H9 (cell line): ENCODE measurements at regions not wholly inside any gene's neighbourhood (a gene's known extent, or its start where the extent isn't known, plus 50 kb on each side); places are given as distances from the start of the nearest gene placed in this dataset.

Source experiments
- DNase-seq: peaks from one replicate; pipeline ENCODE4 v3.0.0-alpha.2; 2017
- H2AFZ ChIP-seq: one replicate; pipeline ENCODE4 v1.6.1; 2013; ENCODE audit warnings: mild to moderate bottlenecking, low read length, control low read depth, moderate library complexity
- H2AK5ac ChIP-seq: 2 replicates; pipeline ENCODE4 v1.6.1; 2013; ENCODE audit warnings: low read length, control low read depth, mixed read lengths; ENCODE audit not compliant: insufficient read length
- H2BK120ac ChIP-seq: one replicate; pipeline ENCODE4 v1.6.1; 2013; ENCODE audit warnings: low read depth, mild to moderate bottlenecking, low read length, control low read depth, inconsistent platforms; ENCODE audit not compliant: poor library complexity, severe bottlenecking
- H2BK12ac ChIP-seq: 2 replicates; pipeline ENCODE4 v1.6.1; 2013; ENCODE audit warnings: low read length, control low read depth, mixed read lengths, low read depth; ENCODE audit not compliant: insufficient read length
- H2BK15ac ChIP-seq: 2 replicates; pipeline ENCODE4 v1.6.1; 2013; ENCODE audit warnings: low read depth, low read length, control low read depth
- H2BK20ac ChIP-seq: one replicate; pipeline ENCODE4 v1.6.1; 2013; ENCODE audit warnings: low read depth, mild to moderate bottlenecking, low read length, control low read depth, inconsistent platforms; ENCODE audit not compliant: poor library complexity, severe bottlenecking
- H2BK5ac ChIP-seq: 2 replicates; pipeline ENCODE4 v1.6.1; 2013; ENCODE audit warnings: low read length, control low read depth, mixed read lengths; ENCODE audit not compliant: insufficient read length
- H3K14ac ChIP-seq: 2 replicates; pipeline ENCODE4 v1.6.1; 2013; ENCODE audit warnings: low read length, control low read depth; ENCODE audit not compliant: insufficient read depth
- H3K18ac ChIP-seq: 2 replicates; pipeline ENCODE4 v1.6.1; 2013; ENCODE audit warnings: low read depth, mild to moderate bottlenecking, mixed read lengths, low read length, control low read depth; ENCODE audit not compliant: insufficient read length
- H3K23ac ChIP-seq: 2 replicates; pipeline ENCODE4 v1.6.1; 2013; ENCODE audit warnings: low read length, control low read depth, mixed read lengths, low read depth; ENCODE audit not compliant: insufficient read length
- H3K23me2 ChIP-seq: 2 replicates; pipeline ENCODE4 v1.6.1; 2013; ENCODE audit warnings: low read depth, mild to moderate bottlenecking, mixed read lengths, low read length, control low read depth; ENCODE audit not compliant: insufficient read length, poor library complexity, severe bottlenecking
- H3K27ac ChIP-seq: 2 replicates; pipeline ENCODE4 v1.5.1; 2013; ENCODE audit warnings: low read length, control low read depth, mixed read lengths, low read depth; ENCODE audit not compliant: insufficient read length
- H3K27me3 ChIP-seq: 2 replicates; pipeline ENCODE4 v1.6.1; 2013; ENCODE audit warnings: low read length, control low read depth, inconsistent platforms; ENCODE audit not compliant: insufficient read depth
- H3K4ac ChIP-seq: 2 replicates; pipeline ENCODE4 v1.6.1; 2013; ENCODE audit warnings: low read depth, mild to moderate bottlenecking, control low read depth, inconsistent platforms, low read length, moderate library complexity
- H3K4me1 ChIP-seq: 2 replicates; pipeline ENCODE4 v1.6.1; 2013; ENCODE audit warnings: low read length, control low read depth, inconsistent platforms; ENCODE audit not compliant: insufficient read depth
- H3K4me2 ChIP-seq: 2 replicates; pipeline ENCODE4 v1.6.1; 2013; ENCODE audit warnings: low read length, control low read depth, mixed read lengths; ENCODE audit not compliant: insufficient read length, insufficient read depth
- H3K56ac ChIP-seq: 2 replicates; pipeline ENCODE4 v1.6.1; 2013; ENCODE audit warnings: low read depth, mild to moderate bottlenecking, mixed read lengths, low read length, control low read depth; ENCODE audit not compliant: insufficient read length
- H3K79me1 ChIP-seq: 2 replicates; pipeline ENCODE4 v1.6.1; 2013; ENCODE audit warnings: low read depth, mild to moderate bottlenecking, moderate library complexity, low read length, control low read depth, inconsistent platforms; ENCODE audit not compliant: insufficient read depth, poor library complexity, severe bottlenecking
- H3K79me2 ChIP-seq: 2 replicates; pipeline ENCODE4 v1.6.1; 2013; ENCODE audit warnings: low read length, control low read depth, inconsistent platforms; ENCODE audit not compliant: insufficient read depth
- H3K9ac ChIP-seq: 2 replicates; pipeline ENCODE4 v1.6.1; 2013; ENCODE audit warnings: low read length, control low read depth, mixed read lengths; ENCODE audit not compliant: insufficient read length; ENCODE audit errors: extremely low read depth
- H3K9me3 ChIP-seq: one replicate; pipeline ENCODE4 v1.6.1; 2013; ENCODE audit warnings: low read depth, low read length, inconsistent platforms; ENCODE audit not compliant: control insufficient read depth
- H3T11ph ChIP-seq: one replicate; pipeline ENCODE4 v1.6.1; 2013; ENCODE audit warnings: mild to moderate bottlenecking, low read length, control low read depth, inconsistent platforms
- H4K20me1 ChIP-seq: one replicate; pipeline ENCODE4 v1.6.1; 2013; ENCODE audit not compliant: control insufficient read depth, insufficient read length, insufficient read depth
- H4K5ac ChIP-seq: 2 replicates; pipeline ENCODE4 v1.6.1; 2013; ENCODE audit warnings: low read depth, mild to moderate bottlenecking, mixed read lengths, low read length, control low read depth; ENCODE audit not compliant: insufficient read length
- H4K8ac ChIP-seq: replicated peaks from 2 replicates; pipeline ENCODE4 v1.6.1; 2013; ENCODE audit warnings: low read length, control low read depth, mixed read lengths, low read depth; ENCODE audit not compliant: insufficient read length
- H4K91ac ChIP-seq: 2 replicates; pipeline ENCODE4 v1.6.1; 2013; ENCODE audit warnings: low read depth, mild to moderate bottlenecking, moderate library complexity, mixed read lengths, low read length, control low read depth; ENCODE audit not compliant: insufficient read length
- H3K27ac Mint-ChIP-seq, 3 experiments: 2 replicates in 2 of 3; 3 replicates in 1 of 3; pipeline ENCODE4 v1.8.0; 2020 to 2021; ENCODE audit warnings: mixed read lengths in 3 of 3, mild to moderate bottlenecking in 1 of 3, moderate library complexity in 1 of 3
- H3K27me3 Mint-ChIP-seq: 2 replicates; pipeline ENCODE4 v1.8.0; 2021; ENCODE audit warnings: low read depth, mild to moderate bottlenecking, moderate library complexity, mixed read lengths
- H3K36me3 Mint-ChIP-seq, 3 experiments: 2 replicates in 2 of 3; 3 replicates in 1 of 3; pipeline ENCODE4 v1.8.0; 2020 to 2021; ENCODE audit warnings: low read depth in 3 of 3, mixed read lengths in 3 of 3; ENCODE audit not compliant: insufficient read depth in 1 of 3
- H3K4me1 Mint-ChIP-seq, 2 experiments: 2 replicates each; pipeline ENCODE4 v1.8.0; 2020; ENCODE audit warnings: mixed read lengths in 2 of 2
- H3K4me3 Mint-ChIP-seq, 2 experiments: 2 replicates in 1 of 2; 3 replicates in 1 of 2; pipeline ENCODE4 v1.8.0; 2020 to 2021; ENCODE audit warnings: mild to moderate bottlenecking in 2 of 2, mixed read lengths in 2 of 2, moderate library complexity in 1 of 2
- H3K9me3 Mint-ChIP-seq, 2 experiments: 2 replicates in 1 of 2; 3 replicates in 1 of 2; pipeline ENCODE4 v1.8.0; 2020; ENCODE audit warnings: mild to moderate bottlenecking in 2 of 2, mixed read lengths in 2 of 2, moderate library complexity in 1 of 2
- WGBS: extraction: QIAGEN DNeasy Blood & Tissue Kit; methylation state at CpG from one replicate; pipeline ENCODE4 v1.1.7; 2013; ENCODE audit warnings: missing lambda C conversion rate, low lambda C conversion rate, mixed read lengths; ENCODE audit not compliant: insufficient read length; ENCODE audit errors: extremely low coverage; 5-methylcytosine and 5-hydroxymethylcytosine counted together
- TF ChIP-seq, protein P1 (sequence below): fragments of 200-600 bp; sonication (generic); conservative IDR thresholded peaks from 3 replicates; pipeline ENCODE4 v1.8.0; 2021; ENCODE audit warnings: antibody characterized with exemption, mild to moderate bottlenecking

DNA sequence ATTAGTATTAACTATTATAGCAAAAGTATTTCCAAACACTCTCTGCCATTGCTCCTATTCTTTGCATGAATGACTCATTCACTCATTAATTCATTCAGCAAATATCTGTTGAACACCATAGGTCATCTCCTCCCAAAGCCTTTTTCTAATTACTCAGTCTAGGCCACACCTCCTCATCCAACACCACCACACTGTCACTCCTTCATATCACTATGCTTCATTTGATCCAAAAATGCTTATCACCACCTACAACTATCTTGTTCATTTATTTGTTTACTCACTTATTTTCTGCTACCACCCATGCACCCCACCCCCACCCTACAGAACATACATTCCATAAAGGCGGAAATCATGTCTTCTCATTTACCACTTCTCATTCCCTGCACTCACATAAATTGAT lies 94.4 kb upstream of the TNFSF4 start:
- no peak overlapping the region for H3K27ac Mint-ChIP-seq
- no peak overlapping the region for H3K56ac ChIP-seq

More for the DNA sequence above, 94.4 kb upstream of the TNFSF4 start:
- no peaks in the 10 kb centered on the region for H3K23me2 ChIP-seq
- no peak overlapping the region for H2BK12ac ChIP-seq
- H3K36me3 Mint-ChIP-seq = no peaks in the 10 kb centered on the region
- H3K27me3 ChIP-seq = no peaks in the 10 kb centered on the region
- no peak overlapping the region for H3K4me2 ChIP-seq
- no peak overlapping the region for H2BK20ac ChIP-seq
- H3K9ac ChIP-seq = no peak overlapping the region
- no peak overlapping the region for H3K27ac ChIP-seq
- no peaks in the 10 kb centered on the region for H3K4me1 ChIP-seq
- H4K20me1 ChIP-seq = no peaks in the 10 kb centered on the region
- H3K79me2 ChIP-seq = no peaks in the 10 kb centered on the region
- no peak overlapping the region for H4K91ac ChIP-seq
- H4K8ac ChIP-seq = no peak overlapping the region
- DNase-seq = no peak
- no peak overlapping the region for H2AK5ac ChIP-seq
- no peak overlapping the region for H3K23ac ChIP-seq
- no peak overlapping the region for H3K18ac ChIP-seq
- WGBS = no CpG with 5 or more reads among the region's 1 CpG
- no peak overlapping the region for H3K14ac ChIP-seq
- no peak overlapping the region for H3K4me3 Mint-ChIP-seq
- H3K79me1 ChIP-seq = no peaks in the 10 kb centered on the region
- no peak overlapping the region for H2BK5ac ChIP-seq
- H2AFZ ChIP-seq = no peak overlapping the region
- no peak overlapping the region for H2BK15ac ChIP-seq
- TF ChIP-seq, protein P1, sequence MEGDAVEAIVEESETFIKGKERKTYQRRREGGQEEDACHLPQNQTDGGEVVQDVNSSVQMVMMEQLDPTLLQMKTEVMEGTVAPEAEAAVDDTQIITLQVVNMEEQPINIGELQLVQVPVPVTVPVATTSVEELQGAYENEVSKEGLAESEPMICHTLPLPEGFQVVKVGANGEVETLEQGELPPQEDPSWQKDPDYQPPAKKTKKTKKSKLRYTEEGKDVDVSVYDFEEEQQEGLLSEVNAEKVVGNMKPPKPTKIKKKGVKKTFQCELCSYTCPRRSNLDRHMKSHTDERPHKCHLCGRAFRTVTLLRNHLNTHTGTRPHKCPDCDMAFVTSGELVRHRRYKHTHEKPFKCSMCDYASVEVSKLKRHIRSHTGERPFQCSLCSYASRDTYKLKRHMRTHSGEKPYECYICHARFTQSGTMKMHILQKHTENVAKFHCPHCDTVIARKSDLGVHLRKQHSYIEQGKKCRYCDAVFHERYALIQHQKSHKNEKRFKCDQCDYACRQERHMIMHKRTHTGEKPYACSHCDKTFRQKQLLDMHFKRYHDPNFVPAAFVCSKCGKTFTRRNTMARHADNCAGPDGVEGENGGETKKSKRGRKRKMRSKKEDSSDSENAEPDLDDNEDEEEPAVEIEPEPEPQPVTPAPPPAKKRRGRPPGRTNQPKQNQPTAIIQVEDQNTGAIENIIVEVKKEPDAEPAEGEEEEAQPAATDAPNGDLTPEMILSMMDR = no peak
- no peak overlapping the region for H2BK120ac ChIP-seq
- no peaks in the 10 kb centered on the region; a peak in 1 of 5 replicates for H3K9me3 Mint-ChIP-seq
- H3K4me1 Mint-ChIP-seq = peaks cover 16% of the 10 kb centered on the region in 2 experiments
- no peak overlapping the region for H3T11ph ChIP-seq
- H3K9me3 ChIP-seq = no peaks in the 10 kb centered on the region
- no peak overlapping the region for H3K4ac ChIP-seq
- no peak overlapping the region for H4K5ac ChIP-seq
- no peaks in the 10 kb centered on the region for H3K27me3 Mint-ChIP-seq
